ENCODE measurements at regions not wholly inside any gene's neighbourhood (a gene's known extent, or its start where the extent isn't known, plus 50 kb on each side); places are given as distances from the start of the nearest gene placed in this dataset.

DNA sequence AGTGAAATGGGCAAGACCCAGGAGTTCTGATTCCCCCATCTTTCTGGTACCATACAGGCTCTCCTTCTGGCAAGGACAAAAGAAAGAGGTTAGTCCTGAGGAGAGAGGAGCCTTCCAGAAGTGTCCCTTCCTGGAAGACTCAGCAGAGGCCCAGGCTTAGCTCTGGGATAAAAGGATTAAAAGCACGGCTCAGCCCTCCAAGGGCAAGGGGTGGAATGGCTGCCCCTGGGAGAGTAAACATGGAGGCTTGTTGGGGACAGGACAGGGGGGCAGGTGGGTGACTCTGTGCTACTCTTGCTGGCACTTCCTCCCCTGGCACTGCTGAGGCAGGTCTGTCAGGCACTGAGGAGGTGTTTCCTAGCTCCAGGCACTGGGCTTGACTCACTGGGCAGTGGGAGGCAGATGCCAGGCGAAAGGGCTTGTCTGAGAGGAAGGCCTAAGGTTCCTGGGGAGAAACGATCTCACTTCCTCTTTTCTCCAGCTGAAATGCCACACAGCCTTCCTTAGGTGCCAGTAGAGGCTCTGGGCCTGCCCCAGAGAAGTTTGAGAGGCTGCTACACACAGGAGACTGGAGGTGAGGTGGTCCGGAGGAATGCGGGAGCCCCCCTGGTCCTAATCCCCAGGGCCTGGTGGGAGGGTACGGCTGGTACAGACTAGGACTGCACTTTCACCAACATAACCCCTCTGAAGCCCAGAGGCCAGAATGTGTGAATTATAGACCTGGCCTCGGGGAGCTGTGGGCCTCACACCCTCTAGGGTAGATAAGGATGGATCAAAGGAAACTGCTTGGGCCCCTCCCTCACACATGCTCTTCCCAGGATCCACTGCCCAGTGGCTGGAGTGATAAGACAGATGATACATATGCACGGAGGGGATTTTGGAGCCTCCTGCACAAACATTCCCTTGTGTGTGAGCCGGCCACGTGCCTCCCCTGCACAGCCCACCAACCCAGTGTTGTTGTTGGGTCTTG lies 63.2 kb upstream of the PODXL start:
- Histone ChIP-seq H3K4me3 (no peak overlapping the region), H3K27me3 (no peaks in the 10 kb centered on the region), H3K27ac (no peak overlapping the region), H3K9me3 (no peaks in the 10 kb centered on the region), H3K36me3 (no peaks in the 10 kb centered on the region), H3K4me1 (no peaks in the 10 kb centered on the region)
- no peak for ATAC-seq
- DNase-seq = no peak
- no peak for FAIRE-seq
- WGBS, 2 donors = 71 to 76% methylated on average over 10 of the region's 10 CpGs
- intact Hi-C loops (cut with DNase I) = no loop called here
- TF ChIP-seq, protein P1, sequence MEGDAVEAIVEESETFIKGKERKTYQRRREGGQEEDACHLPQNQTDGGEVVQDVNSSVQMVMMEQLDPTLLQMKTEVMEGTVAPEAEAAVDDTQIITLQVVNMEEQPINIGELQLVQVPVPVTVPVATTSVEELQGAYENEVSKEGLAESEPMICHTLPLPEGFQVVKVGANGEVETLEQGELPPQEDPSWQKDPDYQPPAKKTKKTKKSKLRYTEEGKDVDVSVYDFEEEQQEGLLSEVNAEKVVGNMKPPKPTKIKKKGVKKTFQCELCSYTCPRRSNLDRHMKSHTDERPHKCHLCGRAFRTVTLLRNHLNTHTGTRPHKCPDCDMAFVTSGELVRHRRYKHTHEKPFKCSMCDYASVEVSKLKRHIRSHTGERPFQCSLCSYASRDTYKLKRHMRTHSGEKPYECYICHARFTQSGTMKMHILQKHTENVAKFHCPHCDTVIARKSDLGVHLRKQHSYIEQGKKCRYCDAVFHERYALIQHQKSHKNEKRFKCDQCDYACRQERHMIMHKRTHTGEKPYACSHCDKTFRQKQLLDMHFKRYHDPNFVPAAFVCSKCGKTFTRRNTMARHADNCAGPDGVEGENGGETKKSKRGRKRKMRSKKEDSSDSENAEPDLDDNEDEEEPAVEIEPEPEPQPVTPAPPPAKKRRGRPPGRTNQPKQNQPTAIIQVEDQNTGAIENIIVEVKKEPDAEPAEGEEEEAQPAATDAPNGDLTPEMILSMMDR (IDR thresholded peaks at IDR 0.05) = no peak

DNA sequence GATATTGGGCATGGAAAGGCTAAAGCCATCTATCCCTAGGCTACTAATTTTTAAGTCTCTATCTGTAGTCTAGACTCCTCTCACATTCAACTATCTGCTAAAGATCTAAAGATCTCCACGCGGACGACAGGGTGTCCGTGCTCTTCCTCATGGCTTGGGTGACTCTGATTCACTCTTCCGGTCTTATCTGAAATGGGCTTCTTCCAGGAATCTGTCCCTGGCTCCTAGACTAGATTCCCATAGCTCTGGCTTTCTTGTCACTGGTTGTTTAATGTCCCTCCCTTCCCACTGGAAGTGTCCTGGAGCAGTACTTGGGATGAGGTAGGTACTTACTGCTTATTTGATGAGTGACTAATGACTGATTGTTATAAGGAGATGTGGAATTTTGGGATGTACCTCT lies 62.0 kb upstream of the PODXL start:
- H3K27ac ChIP-seq = no peak overlapping the region
- TF ChIP-seq, protein P1 (IDR thresholded peaks at IDR 0.05) = no peak
- intact Hi-C loops (cut with DNase I) = no loop called here
- no peaks in the 10 kb centered on the region for H3K9me3 ChIP-seq
- 46 to 81% methylated on average over 5 of the region's 5 CpGs for WGBS, 2 donors
- H3K4me3 ChIP-seq = no peak overlapping the region
- H3K4me1 ChIP-seq = no peaks in the 10 kb centered on the region
- DNase-seq (no peak), FAIRE-seq (no peak), ATAC-seq (no peak)
- no peaks in the 10 kb centered on the region for H3K27me3 ChIP-seq
- H3K36me3 ChIP-seq = no peaks in the 10 kb centered on the region

GRCh38 chr7:131616487-131617200 lies 60.2 kb upstream of the PODXL start:
- FAIRE-seq = no peak
- TF ChIP-seq, protein P1 (IDR thresholded peaks at IDR 0.05) = no peak
- DNase-seq = no peak
- no peak overlapping the region for H3K4me3 ChIP-seq
- no peaks in the 10 kb centered on the region for H3K4me1 ChIP-seq
- ATAC-seq = no peak
- H3K27ac ChIP-seq = no peak overlapping the region
- intact Hi-C loops (cut with DNase I) = no loop called here
- H3K27me3 ChIP-seq = no peaks in the 10 kb centered on the region
- no peaks in the 10 kb centered on the region for H3K36me3 ChIP-seq
- no peaks in the 10 kb centered on the region for H3K9me3 ChIP-seq
- 89 to 90% methylated on average over 8 of the region's 8 CpGs for WGBS, 2 donors

DNA sequence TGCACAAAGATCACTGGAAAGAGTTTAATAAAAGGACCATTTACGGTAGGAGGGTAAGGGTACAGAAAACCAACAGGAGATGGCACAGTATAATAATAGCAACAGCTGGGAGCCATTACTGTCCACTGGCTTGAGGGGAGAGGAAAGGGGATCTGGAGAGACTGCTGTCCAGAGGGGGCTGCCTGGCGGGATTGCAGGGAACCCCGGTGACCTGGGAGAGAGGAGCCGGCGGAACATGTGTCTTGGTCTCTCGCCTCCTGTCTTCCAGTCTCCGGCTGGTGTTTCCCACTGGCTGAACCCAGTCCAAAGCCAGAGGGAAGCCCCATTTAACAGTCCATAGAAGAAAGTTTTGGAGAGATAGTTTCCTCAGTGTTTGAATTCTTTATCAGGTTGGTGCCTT lies 57.5 kb upstream of the PODXL start:
- no peak overlapping the region for H3K27ac ChIP-seq
- DNase-seq (no peak), FAIRE-seq (no peak), ATAC-seq (no peak)
- no peaks in the 10 kb centered on the region for H3K27me3 ChIP-seq
- no peaks in the 10 kb centered on the region for H3K36me3 ChIP-seq
- WGBS, 2 donors = 80 to 88% methylated on average over 7 of the region's 7 CpGs
- no peaks in the 10 kb centered on the region for H3K9me3 ChIP-seq
- H3K4me3 ChIP-seq = no peak overlapping the region
- intact Hi-C loops (cut with DNase I) = no loop called here
- H3K4me1 ChIP-seq = no peaks in the 10 kb centered on the region
- TF ChIP-seq, protein P1 (IDR thresholded peaks at IDR 0.05) = no peak

Data from pancreas (tissue), 10 donors.